Activated T-cell treated with anti-CD3 and anti-CD28 coated beads for 4 hours (primary cell): ENCODE measurements at regions not wholly inside any gene's neighbourhood (a gene's known extent, or its start where the extent isn't known, plus 50 kb on each side); places are given as distances from the start of the nearest gene placed in this dataset.

ENCODE experiments used
- DNase-seq: peaks from one replicate; pipeline ENCODE4 v3.0.0-alpha.2; 2020

DNA sequence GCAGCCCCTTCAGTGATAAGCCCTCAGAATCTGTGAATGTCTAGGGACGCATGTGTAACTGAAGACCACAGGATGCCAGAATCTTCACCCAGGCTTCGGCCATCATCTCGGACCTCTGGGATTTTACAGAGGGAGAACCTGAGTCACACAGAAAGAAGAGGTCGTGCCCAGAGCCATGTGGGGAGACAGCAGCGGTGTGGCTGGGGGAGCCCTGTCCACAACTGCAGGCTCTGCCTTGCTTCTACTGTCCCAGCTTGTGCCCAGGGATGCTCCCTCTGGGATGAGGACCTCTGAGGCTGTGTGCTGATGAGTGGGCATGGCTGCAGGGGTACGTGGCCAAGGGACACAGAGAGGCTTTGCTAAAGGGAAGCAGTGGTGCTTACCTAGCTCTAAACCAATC lies 582.0 kb downstream of the TBC1D22A start:
- DNase-seq = no peak

DNA sequence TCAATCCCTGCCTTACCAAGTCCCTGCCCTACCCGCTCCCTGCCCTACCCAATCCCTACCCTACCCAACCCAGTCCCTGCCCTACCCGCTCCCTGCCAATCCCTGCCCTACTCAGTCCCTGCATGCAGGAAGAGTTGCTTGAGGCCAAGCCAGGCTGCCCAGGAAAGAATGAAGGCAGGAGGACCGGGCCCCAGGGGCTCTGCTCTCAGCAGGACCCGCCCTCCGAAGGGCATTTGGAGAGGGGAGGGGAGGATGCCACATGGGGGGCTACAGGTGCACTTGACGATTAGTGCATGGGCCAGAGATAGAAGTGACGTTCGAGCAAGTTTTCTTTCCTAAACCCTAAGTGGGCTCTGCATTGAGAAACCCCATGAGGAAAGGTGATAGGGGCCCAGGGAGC lies 581.2 kb downstream of the TBC1D22A start:
- no peak for DNase-seq

DNA sequence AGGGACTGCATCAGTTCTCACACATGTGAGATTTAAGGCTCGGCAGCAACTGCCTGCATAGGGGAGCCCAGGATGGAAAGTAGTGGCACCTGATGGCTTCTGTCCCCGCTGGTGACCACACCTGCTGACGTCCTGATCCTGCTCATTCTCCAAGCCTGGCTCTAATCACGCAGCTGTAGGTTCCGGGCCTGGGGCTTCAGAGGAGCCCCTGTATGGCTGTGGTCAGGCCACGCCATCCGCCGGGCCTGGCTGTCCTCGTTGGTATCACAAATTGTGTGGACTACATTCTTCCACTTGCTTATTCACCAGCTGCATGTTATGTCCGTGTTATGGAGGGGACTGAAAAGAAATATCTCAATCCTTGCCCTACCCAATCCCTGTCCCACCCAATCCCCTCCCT lies 580.0 kb downstream of the TBC1D22A start:
- no peak for DNase-seq

DNA sequence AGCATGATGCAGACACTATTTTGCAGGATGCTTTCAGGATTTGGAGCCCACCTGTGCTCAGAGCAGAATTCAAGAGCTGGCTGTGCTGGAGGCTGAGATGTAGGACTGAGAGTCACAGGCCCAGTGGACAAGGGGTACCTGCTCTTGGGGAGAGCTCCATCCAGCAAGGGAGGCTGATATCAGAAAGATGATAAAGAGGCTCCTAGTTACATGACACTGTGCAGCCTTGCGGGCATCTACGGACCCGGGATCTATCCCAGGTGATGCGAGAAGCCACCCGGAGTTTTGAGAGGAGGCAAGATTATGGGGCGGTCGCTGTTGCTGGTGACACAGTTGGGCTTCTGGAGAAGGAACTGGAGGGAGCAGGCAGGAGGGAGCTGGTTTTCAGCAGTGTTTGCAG lies 579.0 kb downstream of the TBC1D22A start:
- no peak for DNase-seq

DNA sequence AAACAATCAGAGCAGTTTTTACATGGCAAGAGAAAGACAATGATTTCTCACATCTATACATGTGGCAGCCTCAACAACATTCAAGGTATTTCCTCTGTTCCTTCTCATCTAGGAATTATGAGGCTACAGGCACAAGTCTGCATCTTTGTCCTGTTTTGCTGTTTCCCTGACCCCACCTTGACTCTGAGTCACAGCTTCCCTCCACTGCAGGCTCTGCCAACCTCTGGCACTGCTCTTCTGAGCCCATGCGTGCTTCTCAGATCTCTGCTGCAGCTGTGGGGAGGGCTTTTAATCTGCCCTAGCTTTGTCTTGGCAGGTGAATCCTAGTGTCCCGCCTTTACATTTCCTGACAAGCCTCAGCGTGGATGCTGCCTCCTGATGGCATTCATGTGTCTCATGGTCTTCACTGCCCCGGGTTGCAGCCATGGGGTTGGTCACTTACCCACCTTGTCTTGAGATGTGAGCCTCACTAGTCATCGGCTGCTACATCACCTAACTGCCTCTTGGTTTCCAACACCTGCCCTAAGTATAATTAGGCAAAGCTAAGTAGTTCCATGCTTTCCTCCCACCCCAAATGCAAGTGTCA lies 578.5 kb downstream of the TBC1D22A start:
- no peak for DNase-seq

DNA sequence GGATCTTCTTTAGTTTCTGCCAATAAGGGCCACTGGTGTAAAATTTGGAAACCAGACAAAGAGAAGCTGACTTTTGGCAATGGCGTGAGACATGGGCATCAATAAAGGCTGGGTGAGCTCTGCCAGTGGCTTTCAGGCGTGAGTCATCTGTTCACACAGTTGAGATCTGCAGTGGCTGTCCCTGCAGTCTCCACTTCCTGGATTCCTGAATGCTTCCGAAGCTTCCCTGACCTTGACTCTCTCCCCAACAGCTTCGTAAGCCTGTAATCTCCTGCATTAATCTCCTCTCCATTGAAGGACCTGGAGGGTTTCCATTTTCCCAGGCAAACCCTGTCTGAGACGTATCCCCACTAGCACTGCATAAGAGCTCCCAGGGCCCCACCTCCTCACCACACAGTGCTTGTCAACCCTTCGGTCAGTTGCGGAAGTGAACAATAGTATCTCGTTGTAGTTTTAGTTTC lies 574.7 kb downstream of the TBC1D22A start:
- no peak for DNase-seq

DNA sequence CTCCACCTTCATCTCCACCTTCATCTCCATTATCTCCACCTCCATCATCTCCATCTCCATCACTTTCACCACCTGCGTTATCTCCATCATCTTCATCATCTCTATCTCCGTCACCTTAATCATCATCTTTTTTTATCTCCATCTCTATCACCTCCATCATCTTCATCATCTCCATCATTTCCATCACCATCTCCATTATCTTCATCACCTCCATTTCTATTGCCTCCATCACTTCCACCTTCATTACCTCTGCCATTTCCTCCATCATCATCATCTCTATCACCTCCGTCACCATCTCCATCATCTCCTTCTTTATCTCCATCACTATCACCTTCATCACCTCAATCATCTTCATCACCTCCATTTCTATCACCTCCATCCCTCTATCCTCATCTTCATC lies 573.5 kb downstream of the TBC1D22A start:
- DNase-seq = no peak

DNA sequence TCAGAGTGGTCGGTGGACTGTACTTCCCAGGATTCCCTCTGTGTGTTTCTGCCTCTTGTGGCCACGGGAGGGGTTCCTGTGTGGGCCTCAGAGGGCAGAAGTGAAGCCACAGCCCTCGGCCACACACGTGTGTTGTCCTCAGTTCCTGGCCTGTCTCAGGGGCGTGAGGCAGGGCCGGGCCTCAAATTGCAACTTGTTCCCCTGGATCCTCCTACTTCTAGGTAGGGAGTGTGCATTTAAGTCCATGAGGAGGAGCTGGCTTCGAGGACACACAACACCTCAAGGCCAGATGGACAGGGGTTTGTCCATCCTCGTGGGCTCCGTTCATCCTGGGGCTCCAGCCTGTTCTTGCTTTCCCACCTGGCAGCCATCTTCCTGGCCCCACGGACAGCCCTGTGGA lies 573.0 kb downstream of the TBC1D22A start:
- DNase-seq = no peak

DNA sequence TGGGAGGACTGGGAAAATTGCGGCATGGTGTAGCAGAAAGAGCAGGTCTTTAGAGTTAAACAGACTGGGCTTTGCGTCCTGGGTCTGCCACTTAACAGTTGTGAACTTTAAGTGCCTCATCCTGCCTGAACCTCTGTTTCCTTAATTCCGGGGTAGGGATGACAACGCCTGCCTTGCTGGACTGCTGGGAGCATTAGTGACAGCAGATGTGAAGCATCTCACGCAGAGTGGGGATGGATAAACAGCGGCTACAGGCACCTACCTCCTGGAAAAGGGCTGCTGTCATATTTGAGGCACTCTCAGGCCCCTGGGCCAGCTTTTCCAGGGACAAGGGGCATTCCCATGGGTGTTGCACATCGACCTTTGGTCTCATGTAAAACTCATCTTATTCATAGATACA lies 572.2 kb downstream of the TBC1D22A start:
- no peak for DNase-seq

DNA sequence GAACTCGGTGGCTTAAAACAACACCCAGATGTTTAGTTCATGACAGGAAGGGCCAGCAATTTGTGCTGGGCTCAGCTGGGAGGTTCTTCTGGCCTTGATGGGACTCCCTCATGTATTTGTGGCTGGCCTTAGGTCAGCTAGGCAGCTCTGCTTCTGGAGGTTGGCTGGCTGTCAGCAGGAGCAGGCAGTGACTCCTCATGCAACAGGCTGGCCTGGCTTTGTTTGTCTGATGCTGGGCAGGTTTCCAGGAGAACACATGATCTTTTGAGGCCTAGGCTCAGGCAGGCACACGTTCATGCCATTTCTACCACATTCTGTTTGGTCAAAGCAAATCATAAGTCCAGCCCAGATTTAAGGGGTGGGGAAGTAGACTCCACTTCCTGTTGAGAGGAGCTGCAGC lies 571.2 kb downstream of the TBC1D22A start:
- DNase-seq = no peak

DNA sequence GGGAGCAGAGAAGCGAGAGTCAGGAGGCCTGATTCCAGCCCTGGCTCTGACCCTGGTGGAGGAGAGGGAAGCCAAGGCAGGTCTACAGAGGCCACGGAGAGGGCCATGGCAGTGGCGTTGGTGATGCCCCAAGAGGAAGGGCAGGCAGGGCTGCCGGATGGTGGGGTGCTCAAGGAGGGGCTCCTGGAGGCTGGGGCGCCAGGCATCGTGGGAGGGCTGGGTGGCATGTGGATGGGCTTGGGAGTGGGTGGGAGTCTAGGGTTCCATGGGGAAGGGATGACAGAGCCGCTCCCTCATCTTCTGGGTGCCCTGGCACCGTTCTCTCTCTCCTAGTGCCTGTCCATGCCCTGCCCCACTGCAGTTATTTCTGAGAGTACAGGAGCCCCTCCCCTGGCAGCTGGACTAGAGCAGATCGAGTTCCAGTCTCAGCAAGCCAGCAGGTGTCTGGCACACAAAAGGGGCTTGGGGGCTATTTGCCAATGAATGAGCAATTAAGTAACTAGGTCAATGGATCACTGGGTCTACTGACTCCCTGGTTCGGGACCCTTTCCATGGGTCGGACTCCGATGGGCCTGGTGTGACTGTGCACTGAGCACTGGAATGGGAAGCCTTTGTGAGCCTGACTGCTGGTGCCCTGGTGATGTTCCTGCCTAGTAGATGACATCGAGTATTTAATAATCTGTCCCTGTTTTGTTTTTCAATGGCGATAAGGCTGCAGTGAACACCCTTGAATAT lies 570.0 kb downstream of the TBC1D22A start:
- DNase-seq = no peak

DNA sequence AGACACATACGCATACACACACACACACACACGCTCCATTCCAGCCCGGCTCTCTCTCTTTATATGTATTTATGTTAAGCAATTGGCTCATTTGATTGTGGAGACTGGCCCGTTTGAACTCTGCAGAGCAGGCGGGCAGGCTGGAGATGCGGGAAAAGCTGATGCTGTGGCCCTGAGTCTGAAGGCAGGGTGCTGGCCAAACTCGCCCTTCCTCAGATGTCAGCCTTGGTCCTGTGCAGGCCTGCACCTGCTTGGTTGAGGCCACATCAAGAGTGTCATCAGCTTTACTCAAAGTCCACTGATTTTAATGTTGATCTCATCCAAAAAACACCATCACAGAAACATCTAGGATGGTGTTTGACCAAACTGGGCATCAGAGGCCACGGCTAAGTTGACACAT lies 569.3 kb downstream of the TBC1D22A start:
- no peak for DNase-seq

DNA sequence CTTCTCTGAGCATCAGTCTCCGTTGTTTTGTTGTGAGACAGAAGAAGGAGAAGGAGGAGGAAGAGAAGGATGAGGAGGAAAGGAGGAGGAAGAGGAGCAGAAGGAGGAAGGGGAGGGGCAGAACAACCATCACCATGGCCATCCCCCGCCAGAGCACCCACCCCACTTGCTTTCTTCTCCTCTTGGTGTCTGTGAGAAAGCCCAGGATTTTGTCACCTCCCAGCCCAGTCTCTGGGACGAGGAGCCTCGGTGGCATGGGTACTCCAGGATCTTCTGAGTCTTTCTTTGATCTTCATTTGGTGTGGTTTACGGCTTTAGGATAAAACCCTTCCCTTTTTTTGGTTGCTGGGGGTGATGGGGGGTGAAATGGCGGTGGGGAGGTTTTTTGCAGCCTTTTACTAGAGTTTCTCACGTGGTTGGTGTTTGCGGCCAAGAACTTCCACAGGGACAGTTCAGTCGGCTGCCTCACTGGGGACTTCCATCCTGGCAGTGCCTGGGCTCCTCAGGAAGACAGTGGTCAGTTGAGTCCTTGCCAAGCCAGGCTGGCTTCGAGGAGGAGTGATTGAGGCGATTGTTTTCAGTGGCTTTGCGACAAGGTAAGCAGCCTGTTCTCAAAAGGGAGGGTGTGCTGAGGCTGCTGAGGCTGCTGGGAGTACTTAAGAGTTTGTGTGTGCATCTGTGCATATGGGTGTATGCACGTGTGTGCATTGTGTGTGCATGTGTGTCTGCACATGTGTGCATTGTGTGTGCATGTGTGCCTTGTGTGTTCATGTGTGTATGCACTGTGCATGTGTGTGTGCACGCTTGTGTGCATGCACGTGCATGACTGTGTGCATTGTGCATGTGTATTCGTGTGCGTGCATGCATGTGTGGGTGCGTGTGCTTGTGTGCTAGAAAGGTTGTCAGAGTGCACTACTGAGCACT lies 567.5 kb downstream of the TBC1D22A start:
- no peak for DNase-seq

DNA sequence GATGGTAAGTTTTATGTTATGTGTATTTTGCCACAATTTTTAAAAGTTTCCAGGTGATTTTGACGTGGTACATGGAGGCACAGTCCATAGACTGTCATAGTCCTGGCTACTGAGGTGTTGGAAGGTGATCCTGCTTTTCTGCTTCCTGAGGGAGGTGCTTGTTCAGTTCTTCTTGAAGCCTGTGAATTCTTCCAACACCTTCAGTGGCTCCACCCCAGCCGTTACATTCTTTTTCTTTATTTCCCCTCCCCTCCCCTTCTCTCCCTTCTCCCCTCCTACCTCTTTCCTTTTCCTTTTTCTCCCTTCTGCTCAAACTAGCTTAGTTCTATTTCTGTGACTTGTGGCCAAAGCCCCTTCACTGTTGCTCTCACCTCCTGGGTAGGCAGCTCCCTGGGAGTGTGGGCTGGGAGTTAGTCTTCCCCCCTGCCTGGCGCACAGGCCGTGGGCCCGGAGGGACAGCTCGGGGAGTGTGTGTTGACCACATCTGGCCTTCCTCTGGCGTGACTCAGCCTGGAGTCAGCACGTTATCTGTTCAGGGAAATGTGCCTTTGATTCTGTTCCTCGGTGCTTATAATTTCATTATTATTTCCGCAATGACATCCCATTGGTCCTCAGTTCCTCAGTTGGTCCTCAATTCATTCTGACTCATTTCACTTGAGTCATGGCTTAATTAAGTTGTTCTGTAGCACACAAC lies 566.2 kb downstream of the TBC1D22A start:
- no peak for DNase-seq

DNA sequence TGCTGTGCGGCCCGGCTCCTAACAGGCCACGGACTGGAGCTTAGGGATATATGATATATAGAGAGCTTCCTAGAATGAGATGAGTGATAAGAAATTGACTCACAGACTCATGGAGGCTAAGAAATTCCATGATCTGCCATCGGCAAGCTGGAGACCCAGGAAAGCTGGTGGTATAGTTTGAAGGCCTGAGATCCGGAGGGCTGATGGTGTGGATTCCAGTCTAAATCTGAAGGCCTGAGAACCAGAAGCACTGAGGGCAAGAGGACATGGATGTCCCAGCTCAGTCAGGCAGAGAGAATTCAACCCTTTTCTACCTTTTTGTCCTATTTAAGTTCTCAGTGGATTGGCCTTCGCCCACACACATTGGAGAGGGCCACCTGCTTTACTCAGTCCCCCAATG lies 564.8 kb downstream of the TBC1D22A start:
- DNase-seq = no peak

DNA sequence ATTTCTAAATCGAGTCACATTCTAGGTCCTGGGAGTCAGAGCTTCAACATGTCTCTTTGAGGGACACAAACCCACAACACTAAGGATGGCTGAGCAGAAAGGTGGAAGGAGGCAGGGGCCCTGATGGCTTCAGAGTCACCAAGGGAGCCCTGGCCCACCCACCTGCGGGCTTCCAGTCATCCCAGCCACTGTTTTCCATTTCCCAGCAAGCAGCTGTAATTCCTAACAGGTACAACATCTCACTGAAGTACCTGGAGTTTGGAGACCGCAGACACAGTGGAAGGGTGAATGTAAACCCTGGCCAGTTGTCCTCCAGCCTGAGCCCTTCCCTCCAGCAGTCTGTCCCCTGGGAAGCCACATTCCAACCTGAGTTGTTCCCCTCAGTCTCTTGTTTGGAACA lies 562.8 kb downstream of the TBC1D22A start:
- DNase-seq = no peak

DNA sequence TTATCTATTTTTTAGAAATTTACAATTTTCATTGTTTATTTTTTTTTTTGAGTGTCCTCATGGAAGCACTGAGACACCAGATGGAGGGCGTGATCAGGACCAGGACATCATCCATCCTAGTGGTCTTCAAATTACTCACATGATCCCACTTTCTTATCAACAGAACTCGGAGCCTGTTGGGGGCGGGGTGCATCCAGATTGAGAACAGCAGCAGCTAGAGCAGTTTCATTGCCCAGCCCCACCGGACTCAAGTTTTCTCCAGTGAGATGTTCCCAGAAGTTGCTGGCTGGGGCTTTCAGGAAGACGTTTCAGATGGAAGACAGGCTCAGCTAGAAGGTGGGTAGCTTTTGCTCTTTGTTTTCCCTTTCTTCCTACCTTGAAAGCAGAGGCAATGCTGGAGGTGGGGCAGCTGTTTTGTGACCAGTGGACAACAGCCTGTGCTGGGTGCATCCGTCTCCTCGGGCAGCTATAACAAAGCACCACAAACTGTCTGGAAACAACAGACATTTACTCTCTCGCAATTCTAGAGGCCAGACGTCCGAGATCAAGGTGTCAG lies 562.1 kb downstream of the TBC1D22A start:
- DNase-seq = no peak

DNA sequence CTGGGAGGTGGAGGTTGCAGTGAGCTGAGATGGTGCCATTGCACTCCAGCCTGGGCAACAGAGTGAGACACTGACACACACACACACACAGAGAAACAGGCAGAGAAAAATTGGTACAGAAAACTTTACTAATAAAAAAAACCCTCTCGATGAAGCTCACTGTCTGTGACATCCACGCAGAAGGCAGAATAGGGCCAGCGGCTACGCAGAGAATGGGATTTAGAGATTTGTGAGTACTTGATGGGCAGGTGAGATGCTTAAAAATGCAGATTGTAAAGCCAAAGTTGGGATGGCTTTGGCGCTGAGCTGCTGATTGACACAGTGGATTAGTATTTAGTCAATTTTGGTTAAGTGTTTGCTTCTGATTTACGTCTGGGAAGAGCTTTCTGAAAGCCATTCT lies 561.1 kb downstream of the TBC1D22A start:
- DNase-seq = no peak

DNA sequence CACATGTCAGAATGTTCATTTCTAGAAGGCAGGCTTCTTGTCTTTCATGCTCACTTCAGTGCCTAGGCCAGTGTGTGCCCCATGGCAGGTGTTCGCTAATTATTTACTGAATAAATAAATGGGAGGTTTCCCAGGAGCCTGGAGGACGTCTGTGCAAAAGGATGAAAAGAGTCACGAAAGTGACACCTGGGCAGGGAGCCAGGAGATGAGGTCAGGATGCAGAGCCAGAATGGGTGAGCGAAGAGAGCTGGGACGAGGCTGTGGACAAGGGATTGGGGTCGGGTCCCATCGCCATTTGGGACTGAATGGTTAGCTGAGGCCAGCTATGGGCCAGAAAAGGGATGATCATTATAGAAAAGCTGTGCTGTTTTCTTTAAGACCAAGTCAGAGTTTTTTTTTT lies 560.4 kb downstream of the TBC1D22A start:
- no peak for DNase-seq

DNA sequence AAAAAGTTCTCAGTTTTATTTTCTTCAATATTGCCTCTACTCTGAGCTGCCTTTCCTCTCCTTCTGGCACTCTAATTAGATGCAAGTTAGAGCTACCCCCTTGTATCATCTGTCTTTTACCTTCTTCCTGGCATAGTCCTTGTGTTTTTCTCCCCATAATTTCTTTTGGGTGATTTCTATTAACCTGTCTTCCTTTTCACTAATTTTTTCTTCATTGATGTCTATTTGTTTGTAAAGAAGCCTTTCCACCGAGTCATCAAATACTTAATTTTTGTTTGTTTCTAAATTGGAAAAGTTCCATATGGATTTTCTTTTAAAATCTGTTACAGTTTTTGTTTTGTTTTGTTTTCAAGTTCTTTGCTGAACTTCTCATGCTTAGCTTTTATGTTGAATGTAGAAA lies 558.1 kb downstream of the TBC1D22A start:
- DNase-seq = no peak

DNA sequence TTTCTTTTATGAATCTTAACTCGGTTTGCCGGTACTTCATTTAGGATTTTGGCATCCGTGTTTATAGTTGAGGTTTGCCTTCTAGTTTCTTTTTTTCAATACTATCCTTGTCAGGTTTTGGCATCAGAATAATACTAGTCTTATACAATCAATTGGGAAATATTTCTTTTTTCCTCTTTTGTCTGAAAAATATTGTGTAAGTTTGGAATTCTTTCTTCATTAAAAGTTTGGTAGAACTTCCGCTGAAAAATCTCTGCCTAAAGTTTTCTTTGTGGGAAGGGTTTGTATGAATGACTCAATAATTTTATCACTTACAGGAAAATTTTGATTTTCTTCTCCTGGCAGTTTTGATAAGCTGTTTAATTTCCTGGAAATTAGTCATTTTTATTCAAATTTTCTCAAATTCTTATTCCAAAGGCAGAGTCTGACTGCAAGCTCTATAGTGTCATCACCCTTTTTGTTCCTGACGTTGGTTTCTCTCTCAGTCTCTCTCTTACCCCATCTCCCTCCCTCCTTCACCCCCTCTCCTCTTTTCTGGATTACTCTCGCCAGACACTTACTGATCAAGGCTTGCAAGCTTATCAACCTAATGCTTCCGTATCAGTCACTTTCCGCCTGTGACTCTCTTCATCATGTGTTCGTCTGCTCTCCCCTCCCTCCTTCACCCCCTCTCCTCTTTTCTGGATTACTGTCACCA lies 555.7 kb downstream of the TBC1D22A start:
- DNase-seq = no peak

DNA sequence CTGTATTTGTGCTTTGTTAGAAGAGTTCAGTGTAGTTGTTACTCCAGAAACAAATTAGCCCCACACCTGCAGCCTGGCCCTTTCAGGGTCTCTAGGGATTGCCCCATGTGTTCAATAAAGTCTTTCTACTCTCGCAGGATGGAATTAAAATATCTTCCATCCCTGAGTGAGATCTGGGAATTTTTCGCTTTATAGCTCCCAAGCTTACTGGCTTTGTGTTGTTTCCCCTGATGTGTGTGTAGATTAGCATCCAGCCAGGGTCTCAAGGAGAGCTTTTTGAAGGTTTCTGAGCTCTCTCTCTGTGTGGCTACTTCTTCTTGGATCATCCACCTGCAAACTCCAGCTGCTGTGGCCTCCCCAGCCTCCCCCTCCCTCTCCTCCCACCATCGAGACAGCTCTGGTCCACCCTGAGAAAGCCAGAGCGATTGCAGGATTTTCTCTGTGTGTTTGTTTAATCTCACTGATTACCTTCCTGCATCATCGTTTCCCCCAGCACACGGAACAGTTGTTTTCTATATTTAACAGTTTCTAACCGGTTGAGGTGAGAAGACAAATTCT lies 553.5 kb downstream of the TBC1D22A start:
- no peak for DNase-seq
